Tibial artery (tissue), 4 donors: ENCODE measurements at regions not wholly inside any gene's neighbourhood (a gene's known extent, or its start where the extent isn't known, plus 50 kb on each side); places are given as distances from the start of the nearest gene placed in this dataset.

ENCODE experiments used
- DNase-seq, 2 donors: peaks; one replicate each; pipeline ENCODE4 v3.0.0-alpha.2; 2019
- H3K27ac ChIP-seq, 2 donors: fragments of 200-600 bp; sonication (generic) in 1 of 2; 1 replicate in 1 of 2; 2 replicates in 1 of 2; pipeline ENCODE4 v1.5.1; 2018 to 2019; ENCODE audit warnings: mild to moderate bottlenecking in 1 of 2
- H3K27me3 ChIP-seq, 2 donors: fragments of 200-600 bp; sonication (generic) in 1 of 2; one replicate each; pipeline versions ENCODE4 v1.5.1 to v1.6.0; 2016 to 2019
- H3K36me3 ChIP-seq, 3 donors: fragments of 200-600 bp; sonication (generic) in 2 of 3; one replicate each; pipeline ENCODE4 v1.5.1; 2016 to 2019; ENCODE audit warnings: mild to moderate bottlenecking in 2 of 3
- H3K4me1 ChIP-seq, 4 donors: fragments of 200-600 bp; sonication (generic) in 2 of 4; 1 replicate in 3 of 4; 2 replicates in 1 of 4; pipeline ENCODE4 v1.5.1; 2016 to 2019
- H3K4me3 ChIP-seq, 2 donors: fragments of 200-600 bp; sonication (generic) in 1 of 2; 1 replicate in 1 of 2; 2 replicates in 1 of 2; pipeline ENCODE4 v1.5.1; 2018 to 2019; ENCODE audit warnings: mild to moderate bottlenecking in 2 of 2
- H3K9me3 ChIP-seq, 3 donors: fragments of 200-600 bp; sonication (generic) in 1 of 3; one replicate each; pipeline ENCODE4 v1.5.1; 2016 to 2019
- intact Hi-C: fragments of 100-400 bp; cut with DNase I; formaldehyde crosslinking; loops from one replicate; pipeline ENCODE4 v1.15.0; 2023; ENCODE audit warnings: low total_unique reads
- TF ChIP-seq, protein P1 (sequence below), 2 experiments: fragments of 200-600 bp in 1 of 2; fragments of 450-650 bp in 1 of 2; IDR thresholded peaks; one replicate each; pipeline ENCODE4 v1.5.1; 2017 to 2019; ENCODE audit warnings: antibody characterized with exemption in 2 of 2, mild to moderate bottlenecking in 1 of 2, moderate library complexity in 1 of 2

DNA sequence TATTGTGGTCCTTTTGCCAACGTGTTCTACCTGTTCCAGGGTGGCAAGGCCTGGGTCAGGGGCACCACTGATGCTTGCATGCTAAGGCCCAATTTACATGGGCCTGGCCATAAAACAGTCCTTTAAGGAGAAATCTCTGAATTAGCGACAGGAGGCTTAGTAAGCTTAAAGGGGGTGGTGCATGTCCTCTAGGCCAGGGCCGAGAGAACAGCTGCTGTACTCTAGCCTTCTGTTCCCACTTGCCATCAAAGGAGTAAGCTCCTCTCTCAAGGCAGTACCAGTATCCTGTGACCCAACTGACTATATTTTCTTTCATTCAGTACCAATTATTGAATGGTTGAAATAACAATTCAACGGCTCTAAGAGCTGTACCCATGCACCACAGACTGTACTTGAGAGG lies 67.7 kb upstream of the ZDHHC17 start:
- DNase-seq = no peak
- TF ChIP-seq, protein P1, sequence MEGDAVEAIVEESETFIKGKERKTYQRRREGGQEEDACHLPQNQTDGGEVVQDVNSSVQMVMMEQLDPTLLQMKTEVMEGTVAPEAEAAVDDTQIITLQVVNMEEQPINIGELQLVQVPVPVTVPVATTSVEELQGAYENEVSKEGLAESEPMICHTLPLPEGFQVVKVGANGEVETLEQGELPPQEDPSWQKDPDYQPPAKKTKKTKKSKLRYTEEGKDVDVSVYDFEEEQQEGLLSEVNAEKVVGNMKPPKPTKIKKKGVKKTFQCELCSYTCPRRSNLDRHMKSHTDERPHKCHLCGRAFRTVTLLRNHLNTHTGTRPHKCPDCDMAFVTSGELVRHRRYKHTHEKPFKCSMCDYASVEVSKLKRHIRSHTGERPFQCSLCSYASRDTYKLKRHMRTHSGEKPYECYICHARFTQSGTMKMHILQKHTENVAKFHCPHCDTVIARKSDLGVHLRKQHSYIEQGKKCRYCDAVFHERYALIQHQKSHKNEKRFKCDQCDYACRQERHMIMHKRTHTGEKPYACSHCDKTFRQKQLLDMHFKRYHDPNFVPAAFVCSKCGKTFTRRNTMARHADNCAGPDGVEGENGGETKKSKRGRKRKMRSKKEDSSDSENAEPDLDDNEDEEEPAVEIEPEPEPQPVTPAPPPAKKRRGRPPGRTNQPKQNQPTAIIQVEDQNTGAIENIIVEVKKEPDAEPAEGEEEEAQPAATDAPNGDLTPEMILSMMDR (IDR thresholded peaks at IDR 0.05) = no peak
- H3K4me3 ChIP-seq = no peak overlapping the region

DNA sequence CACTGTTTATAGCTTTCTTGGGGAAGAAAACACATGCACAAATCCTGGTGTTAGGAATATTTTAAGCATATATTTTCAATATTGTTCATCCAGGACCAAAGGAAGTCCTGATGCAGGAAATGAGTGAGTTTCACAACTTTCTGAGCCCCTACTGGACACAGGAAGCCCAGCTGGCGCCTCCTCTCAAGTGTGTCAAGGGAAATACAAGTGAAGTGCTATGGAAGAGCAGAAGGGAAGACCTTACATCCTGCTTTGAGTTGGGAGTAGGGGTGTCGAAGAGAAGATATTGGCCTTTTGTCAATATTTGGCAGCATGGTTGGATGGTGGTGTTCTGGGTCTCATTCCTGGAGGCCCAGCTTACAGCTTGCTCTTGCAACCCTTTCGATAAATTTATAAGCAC lies 66.1 kb upstream of the ZDHHC17 start:
- no peaks in the 10 kb centered on the region for H3K4me1 ChIP-seq
- H3K4me3 ChIP-seq = no peak overlapping the region
- intact Hi-C loops = no loop called here
- H3K36me3 ChIP-seq = no peaks in the 10 kb centered on the region
- no peak overlapping the region for H3K27ac ChIP-seq
- DNase-seq = no peak
- TF ChIP-seq, protein P1 (IDR thresholded peaks at IDR 0.05) = no peak
- no peaks in the 10 kb centered on the region for H3K9me3 ChIP-seq
- no peaks in the 10 kb centered on the region for H3K27me3 ChIP-seq

More for the DNA sequence above, 67.7 kb upstream of the ZDHHC17 start:
- H3K27me3 ChIP-seq = no peaks in the 10 kb centered on the region
- H3K27ac ChIP-seq = no peak overlapping the region
- no peaks in the 10 kb centered on the region for H3K36me3 ChIP-seq
- H3K9me3 ChIP-seq = no peaks in the 10 kb centered on the region
- intact Hi-C loops = no loop called here
- H3K4me1 ChIP-seq = no peaks in the 10 kb centered on the region

DNA sequence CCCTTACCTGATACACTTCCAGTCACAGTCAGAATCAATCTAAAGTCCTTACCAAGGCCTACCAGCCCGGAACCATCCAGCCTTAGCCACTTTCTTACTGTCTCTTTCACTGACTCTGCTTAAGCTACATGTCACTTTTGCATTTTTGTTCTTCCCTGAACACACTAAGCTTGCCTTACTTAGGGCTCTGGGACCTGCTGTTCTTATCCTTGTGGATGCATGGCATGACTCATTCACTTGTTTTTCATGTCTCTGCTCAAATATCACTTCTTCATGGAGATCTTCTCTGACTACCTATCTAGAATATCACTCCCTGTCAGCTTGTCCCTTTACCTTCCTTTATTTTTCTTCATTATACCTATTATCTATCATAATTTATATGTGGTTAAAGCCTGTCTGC lies 65.6 kb upstream of the ZDHHC17 start:
- no peak overlapping the region for H3K27ac ChIP-seq
- no peak overlapping the region for H3K4me3 ChIP-seq
- intact Hi-C loops = no loop called here
- H3K4me1 ChIP-seq = no peaks in the 10 kb centered on the region
- no peaks in the 10 kb centered on the region for H3K27me3 ChIP-seq
- no peak for DNase-seq
- TF ChIP-seq, protein P1 (IDR thresholded peaks at IDR 0.05) = no peak
- no peaks in the 10 kb centered on the region for H3K36me3 ChIP-seq
- no peaks in the 10 kb centered on the region for H3K9me3 ChIP-seq

DNA sequence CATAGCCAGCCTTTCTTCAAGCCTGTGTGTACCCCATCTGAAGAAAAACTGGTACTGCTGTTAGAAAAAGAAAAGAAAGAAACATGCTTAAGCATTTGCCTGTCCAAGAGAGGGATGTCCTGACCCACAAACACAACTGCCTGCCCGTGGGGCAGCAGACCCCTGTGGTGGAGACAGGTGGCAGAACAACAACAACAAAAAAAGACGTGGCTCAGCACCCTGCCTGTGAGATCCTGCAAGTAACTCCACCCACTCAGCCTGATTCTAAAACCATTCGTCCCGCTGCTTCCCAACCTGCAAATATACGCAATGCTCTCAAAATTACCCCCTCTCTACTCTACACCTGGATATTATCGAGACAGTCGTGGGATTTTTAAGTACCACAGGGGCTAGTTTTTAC lies 64.9 kb upstream of the ZDHHC17 start:
- intact Hi-C loops = no loop called here
- Histone ChIP-seq H3K27me3 (no peaks in the 10 kb centered on the region), H3K4me3 (no peak overlapping the region), H3K4me1 (no peaks in the 10 kb centered on the region), H3K36me3 (no peaks in the 10 kb centered on the region), H3K27ac (no peak overlapping the region), H3K9me3 (no peaks in the 10 kb centered on the region)
- TF ChIP-seq, protein P1 (IDR thresholded peaks at IDR 0.05) = no peak
- DNase-seq = no peak

DNA sequence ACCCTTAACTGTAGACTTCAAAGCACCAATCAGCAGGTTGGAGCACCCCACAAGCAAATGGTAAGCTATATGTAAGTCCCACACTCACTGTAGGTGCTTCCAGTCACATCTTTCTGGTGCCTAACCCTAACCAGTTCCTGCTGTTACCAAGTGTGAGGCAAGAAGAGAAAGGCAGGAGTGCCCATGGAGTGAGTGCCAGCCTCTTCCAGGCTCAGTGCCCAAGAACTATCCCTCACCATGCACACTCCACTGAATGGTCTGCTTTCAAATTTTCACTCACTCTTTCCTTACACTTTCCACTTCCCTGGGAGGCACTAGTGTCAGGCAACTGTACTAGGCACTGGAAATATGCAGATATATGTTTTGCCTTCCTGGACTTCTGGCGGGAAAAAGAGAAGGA lies 62.2 kb upstream of the ZDHHC17 start:
- H3K27me3 ChIP-seq = no peaks in the 10 kb centered on the region
- no peak for DNase-seq
- no peaks in the 10 kb centered on the region for H3K9me3 ChIP-seq
- intact Hi-C loops = no loop called here
- no peak overlapping the region for H3K4me3 ChIP-seq
- no peaks in the 10 kb centered on the region for H3K4me1 ChIP-seq
- no peak overlapping the region for H3K27ac ChIP-seq
- TF ChIP-seq, protein P1 (IDR thresholded peaks at IDR 0.05) = no peak
- H3K36me3 ChIP-seq = no peaks in the 10 kb centered on the region

DNA sequence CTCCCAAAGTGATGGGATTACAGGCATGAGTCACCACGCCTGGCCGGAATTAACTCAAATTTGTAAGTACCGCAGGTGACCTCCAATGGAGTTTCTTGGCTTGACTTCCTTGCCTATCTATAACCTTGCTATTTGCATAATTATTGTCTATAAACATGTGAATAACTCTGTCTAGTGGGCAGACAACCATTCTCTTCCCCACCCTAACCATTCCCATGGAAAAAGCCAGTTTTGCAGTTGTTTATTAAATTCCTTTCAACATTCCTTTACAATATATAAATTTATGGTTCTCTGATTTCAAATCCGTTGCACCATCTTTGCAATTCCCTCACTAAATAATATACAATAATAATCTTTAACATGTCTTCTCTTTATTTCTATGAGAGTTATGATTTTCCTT lies 61.0 kb upstream of the ZDHHC17 start:
- no peaks in the 10 kb centered on the region for H3K4me1 ChIP-seq
- no peaks in the 10 kb centered on the region for H3K27me3 ChIP-seq
- H3K4me3 ChIP-seq = no peak overlapping the region
- no peaks in the 10 kb centered on the region for H3K36me3 ChIP-seq
- H3K9me3 ChIP-seq = no peaks in the 10 kb centered on the region
- no peak for DNase-seq
- no peak overlapping the region for H3K27ac ChIP-seq
- intact Hi-C loops = no loop called here
- TF ChIP-seq, protein P1 (IDR thresholded peaks at IDR 0.05) = no peak
